ENCODE measurements at regions not wholly inside any gene's neighbourhood (a gene's known extent, or its start where the extent isn't known, plus 50 kb on each side); places are given as distances from the start of the nearest gene placed in this dataset.
"Not testable (repeated sequence)": the region's sequence is repeated elsewhere in the genome, so short reads cannot be mapped to it uniquely, and the experiment has no call there.

DNA sequence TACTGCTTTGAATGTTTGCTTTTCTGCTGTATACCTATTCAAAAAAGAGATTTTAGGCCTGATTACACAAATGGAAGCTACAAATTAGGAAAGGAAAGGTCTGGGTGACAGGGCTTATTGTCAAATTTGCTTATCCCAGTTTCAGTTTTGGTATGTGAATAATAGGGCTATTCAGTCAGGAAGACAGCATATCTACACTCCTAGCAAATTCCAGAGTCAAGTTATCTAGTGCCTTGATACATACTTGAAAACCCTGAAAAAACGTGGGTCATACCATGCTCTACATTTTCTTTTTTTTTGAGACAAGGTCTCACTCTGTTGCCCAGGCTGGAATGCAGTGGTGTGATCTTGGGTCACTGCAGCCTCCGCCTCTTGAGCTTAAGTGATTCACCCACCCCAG is 59.2 kb upstream of the CCDC180 start:
- H3K27me3 ChIP-seq, H3K9me3 ChIP-seq, H3K36me3 ChIP-seq, H3K4me3 ChIP-seq, DNase-seq: not testable (repeated sequence)

GRCh38 chr9:97243606-97244005 is 63.9 kb upstream of the CCDC180 start:
- Histone ChIP-seq H3K36me3 (no peaks in the 10 kb centered on the region), H3K27me3 (no peaks in the 10 kb centered on the region), H3K4me3 (no peak overlapping the region), H3K9me3 (no peaks in the 10 kb centered on the region)
- DNase-seq, result no peak

DNA sequence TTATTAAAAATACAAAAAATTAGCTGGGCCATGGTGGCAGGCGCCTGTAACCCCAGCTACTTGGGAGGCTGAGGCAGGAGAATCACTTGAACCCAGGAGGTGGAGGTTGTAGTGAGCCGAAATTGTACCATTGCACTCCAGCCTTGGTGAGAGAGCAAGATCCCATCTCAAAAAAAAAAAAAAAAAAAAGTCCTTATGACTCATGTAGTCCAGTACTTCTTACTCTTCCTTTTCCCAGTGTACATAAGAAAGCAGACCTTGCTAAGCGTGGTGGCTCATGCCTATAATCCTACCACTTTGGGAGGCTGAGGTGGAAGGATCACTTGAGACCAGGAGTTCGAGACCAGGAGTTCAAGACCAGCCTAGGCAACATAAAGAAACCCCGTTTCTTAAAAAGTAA is 66.0 kb upstream of the CCDC180 start:
- H3K9me3 ChIP-seq, H3K36me3 ChIP-seq, H3K4me3 ChIP-seq, DNase-seq, H3K27me3 ChIP-seq: not testable (repeated sequence)

DNA sequence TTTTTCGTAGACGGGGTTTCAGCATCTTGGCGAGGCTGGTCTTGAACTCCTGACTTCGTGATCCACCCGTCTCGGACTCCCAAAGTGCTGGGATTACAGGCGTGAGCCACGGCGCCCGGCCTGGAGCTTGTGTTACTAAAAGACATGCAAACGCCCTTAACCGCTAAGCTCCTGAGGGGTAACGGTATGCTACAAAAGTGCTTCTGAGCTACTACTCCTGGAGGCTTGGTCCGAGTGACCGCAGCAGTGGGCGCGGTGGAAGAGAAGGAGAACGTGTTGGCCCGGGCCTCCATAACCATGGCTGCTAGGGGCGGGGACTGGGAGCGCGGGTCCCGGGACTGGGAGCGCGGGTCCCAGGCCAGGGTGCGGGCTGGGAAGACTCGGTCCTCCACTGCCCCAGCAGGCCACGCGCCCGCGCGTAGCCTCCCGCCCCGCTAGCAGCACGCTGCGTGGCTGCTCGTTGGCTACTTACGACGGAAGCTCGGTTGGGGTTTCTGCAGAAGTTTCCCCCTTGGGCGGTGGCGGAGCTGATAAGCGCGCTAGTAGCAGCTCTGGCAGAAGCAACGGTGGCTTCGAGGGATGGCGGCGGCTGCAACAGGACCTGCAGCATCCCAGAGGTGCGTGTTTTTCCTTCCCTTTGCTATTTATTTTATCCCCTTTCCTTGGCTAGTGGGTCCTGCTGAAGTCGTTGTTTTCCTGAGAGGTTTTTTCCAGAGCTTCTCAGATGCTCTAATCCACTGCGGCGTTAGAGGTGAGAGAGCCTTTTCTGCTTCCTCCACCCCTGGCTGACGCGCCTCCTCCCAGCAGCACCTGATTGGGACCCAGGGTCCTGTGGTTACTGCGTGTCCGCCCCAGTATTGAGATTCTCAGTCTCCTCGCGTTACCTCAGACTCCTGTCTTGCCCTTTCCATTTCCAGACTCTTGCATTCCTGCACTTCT is 69.2 kb upstream of the CCDC180 start:
- Histone ChIP-seq H3K36me3 (no peaks in the 10 kb centered on the region), H3K27me3 (no peaks in the 10 kb centered on the region), H3K4me3 (peak overlapping the region; percentile 65), H3K9me3 (no peaks in the 10 kb centered on the region)
- DNase-seq, result peak; percentile 89

DNA sequence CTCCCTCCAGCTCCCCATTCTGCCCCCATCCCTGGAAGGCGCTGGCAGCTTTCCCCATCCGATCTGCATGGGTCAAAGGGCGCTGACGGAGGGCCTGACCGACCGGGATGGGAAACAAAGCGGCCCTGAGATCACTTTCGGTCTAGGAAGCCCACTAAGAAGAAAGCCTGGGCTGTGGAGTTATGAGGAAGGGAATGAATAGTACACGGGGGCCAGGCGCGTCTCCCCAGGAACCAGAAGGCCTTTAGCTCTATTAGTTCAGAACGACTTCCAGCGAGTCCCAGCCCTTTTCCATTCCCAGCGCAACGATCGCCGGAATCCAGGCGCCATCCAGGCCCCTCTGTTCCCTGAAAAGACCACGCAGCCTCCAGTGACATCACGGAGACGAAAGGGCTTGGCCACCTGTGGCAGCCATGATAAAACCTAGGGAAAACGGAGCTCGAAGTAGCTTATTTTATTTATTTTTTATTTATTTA is 70.1 kb upstream of the CCDC180 start:
- H3K9me3 ChIP-seq, result no peaks in the 10 kb centered on the region
- no peaks in the 10 kb centered on the region for H3K36me3 ChIP-seq
- no peak for DNase-seq
- H3K27me3 ChIP-seq, result no peaks in the 10 kb centered on the region
- H3K4me3 ChIP-seq, result peak overlapping the region; percentile 65

GRCh38 chr9:97233009-97233400 is 74.5 kb upstream of the CCDC180 start:
- not testable (repeated sequence) for H3K9me3 ChIP-seq, H3K36me3 ChIP-seq, DNase-seq, H3K4me3 ChIP-seq, H3K27me3 ChIP-seq

DNA sequence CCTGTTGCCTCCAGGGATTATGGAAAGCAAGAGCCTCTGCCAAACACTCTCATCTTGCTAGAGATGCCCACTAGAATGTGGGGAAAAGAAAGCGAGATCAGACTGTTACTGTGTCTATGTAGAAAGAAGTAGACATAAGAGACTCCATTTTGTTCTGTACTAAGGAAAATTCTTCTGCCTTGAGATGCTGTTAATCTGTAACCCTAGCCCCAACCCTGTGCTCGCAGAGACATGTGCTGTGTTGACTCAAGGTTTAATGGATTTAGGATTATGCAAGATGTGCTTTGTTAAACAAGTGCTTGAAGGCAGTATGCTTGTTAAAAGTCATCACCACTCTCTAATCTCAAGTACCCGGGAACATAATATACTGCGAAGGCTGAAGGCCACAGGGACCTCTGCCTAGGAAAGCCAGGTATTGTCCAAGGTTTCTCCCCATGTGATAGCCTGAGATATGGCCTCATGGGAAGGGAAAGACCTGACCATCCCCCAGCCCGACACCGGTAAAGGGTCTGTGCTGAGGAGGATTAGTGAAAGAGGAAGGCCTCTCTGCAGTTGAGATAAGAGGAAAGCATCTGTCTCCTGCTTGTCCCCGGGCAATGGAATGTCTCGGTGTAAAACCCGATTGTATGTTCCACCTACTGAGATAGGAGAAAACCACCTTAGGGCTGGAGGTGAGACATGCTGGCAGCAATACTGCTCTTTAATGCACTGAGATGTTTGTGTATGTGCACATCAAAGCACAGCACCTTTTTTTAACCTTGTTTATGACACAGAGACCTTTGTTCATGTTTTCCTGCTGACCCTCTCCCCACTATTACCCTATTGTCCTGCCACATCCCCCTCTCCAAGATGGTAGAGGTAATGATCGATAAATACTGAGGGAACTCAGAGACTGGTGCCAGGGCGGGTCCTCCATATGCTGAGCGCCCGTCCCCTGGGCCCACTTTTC is 75.1 kb upstream of the CCDC180 start:
- H3K9me3 ChIP-seq, H3K4me3 ChIP-seq, H3K36me3 ChIP-seq, DNase-seq, H3K27me3 ChIP-seq: not testable (repeated sequence)

DNA sequence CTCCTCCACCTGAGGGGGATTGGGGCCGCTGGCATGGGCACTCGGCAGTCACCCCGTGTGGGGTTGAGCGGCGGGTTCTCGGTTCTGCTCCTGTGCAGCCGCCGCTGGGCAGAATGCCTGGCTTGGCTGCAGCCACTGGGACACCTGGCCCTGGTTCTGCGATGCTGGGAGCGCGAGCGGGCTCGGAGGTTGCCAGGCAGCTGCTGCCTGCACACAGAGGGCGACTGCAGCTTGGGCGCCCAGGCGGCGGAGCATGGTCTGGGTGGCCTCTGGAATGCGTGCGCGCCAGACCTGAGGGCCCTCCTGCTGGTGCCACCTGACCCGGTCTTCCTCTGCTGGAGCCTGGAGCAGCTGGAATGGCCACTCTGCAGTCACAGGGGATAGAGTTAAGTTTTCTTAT is 85.1 kb upstream of the CCDC180 start:
- not testable (repeated sequence) for H3K9me3 ChIP-seq, H3K4me3 ChIP-seq, DNase-seq, H3K36me3 ChIP-seq
- peaks cover 37% of the 10 kb centered on the region for H3K27me3 ChIP-seq

- DNase-seq, result peak; percentile 73
- H3K4me3 ChIP-seq, H3K9me3 ChIP-seq, H3K36me3 ChIP-seq: not testable (repeated sequence)
- peaks cover 37% of the 10 kb centered on the region for H3K27me3 ChIP-seq
Observed at GRCh38 chr9:97221478-97222355, 85.7 kb upstream of the CCDC180 start.

GRCh38 chr9:97220894-97221477 is 86.5 kb upstream of the CCDC180 start:
- Histone ChIP-seq H3K9me3 (no peaks in the 10 kb centered on the region), H3K4me3 (no peak overlapping the region), H3K36me3 (no peaks in the 10 kb centered on the region), H3K27me3 (peaks cover 37% of the 10 kb centered on the region)
- no peak for DNase-seq

DNA sequence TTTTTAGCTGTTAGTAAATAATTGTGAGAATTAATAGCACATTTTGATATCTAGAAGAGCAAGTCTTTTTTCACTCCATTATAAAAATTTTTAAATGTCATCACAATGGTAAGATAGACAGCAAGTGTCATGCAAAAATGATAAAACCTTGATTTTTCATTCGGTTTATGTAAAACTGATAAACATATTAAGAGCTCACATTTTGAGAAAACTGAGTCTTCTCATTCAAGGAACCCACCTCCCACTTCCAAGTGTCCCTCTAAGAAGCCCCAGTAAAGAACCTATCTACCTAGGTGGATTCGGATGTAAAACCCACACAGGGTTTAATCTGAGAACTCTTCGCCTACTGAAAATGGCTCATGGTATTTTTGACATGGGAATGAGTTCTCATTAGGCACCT is 87.1 kb upstream of the CCDC180 start:
- DNase-seq, H3K36me3 ChIP-seq, H3K4me3 ChIP-seq, H3K9me3 ChIP-seq: not testable (repeated sequence)
- peaks cover 37% of the 10 kb centered on the region for H3K27me3 ChIP-seq

- peaks cover 33% of the 10 kb centered on the region for H3K27me3 ChIP-seq
- not testable (repeated sequence) for H3K4me3 ChIP-seq, DNase-seq, H3K9me3 ChIP-seq, H3K36me3 ChIP-seq
Observed at GRCh38 chr9:97219443-97220140, 87.9 kb upstream of the CCDC180 start.

DNA sequence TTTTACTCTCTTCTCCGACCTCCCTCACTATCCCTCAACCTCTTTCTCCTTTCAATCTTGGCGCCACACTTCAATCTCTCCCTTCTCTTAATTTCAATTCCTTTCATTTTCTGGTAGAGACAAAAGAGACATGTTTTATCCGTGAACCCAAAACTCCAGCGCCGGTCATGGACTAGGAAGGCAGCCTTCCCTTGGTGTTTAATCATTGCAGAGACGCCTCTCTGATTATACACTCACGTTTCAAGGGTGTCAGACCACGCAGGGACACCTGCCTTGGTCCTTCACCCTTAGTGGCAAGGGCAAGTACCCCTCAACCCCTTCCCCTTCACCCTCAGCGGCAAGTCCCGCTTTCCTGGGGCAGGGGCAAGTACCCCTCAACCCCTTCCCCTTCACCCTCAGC is 92.3 kb upstream of the CCDC180 start:
- not testable (repeated sequence) for DNase-seq, H3K27me3 ChIP-seq, H3K9me3 ChIP-seq, H3K36me3 ChIP-seq, H3K4me3 ChIP-seq

DNA sequence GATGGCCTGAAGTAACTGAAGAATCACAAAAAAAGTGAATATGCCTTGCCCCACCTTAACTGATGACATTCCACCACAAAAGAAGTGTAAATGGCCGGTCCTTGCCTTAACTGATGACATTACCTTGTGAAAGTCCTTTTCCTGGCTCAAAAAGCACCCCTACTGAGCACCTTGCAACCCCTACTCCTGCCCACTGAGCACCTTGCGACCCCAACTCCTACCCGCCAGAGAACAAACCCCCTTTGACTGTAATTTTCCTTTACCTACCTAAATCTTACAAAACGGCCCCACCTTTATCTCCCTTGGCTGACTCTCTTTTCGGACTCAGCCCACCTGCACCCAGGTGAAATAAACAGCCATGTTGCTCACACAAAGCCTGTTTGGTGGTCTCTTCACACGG is 92.9 kb upstream of the CCDC180 start:
- not testable (repeated sequence) for H3K9me3 ChIP-seq, H3K36me3 ChIP-seq, DNase-seq, H3K4me3 ChIP-seq, H3K27me3 ChIP-seq

GRCh38 chr9:97199683-97200082 is 107.8 kb upstream of the CCDC180 start:
- not testable (repeated sequence) for H3K36me3 ChIP-seq, H3K27me3 ChIP-seq, H3K9me3 ChIP-seq, DNase-seq, H3K4me3 ChIP-seq

- not testable (repeated sequence) for H3K27me3 ChIP-seq, DNase-seq, H3K36me3 ChIP-seq, H3K9me3 ChIP-seq, H3K4me3 ChIP-seq
Observed at GRCh38 chr9:97193767-97194166, 113.7 kb upstream of the CCDC180 start.

Measured in MG63 (cell line).